GM12892 (cell line): ENCODE measurements at regions not wholly inside any gene's neighbourhood (a gene's known extent, or its start where the extent isn't known, plus 50 kb on each side); places are given as distances from the start of the nearest gene placed in this dataset.

Experiments used
- POLR2A ChIP-seq: IDR thresholded peaks from 2 replicates; pipeline ENCODE4 v1.6.1; 2011; ENCODE audit warnings: low read depth, low read length, control low read depth
- POLR2AphosphoS5 ChIP-seq: IDR thresholded peaks from 2 replicates; pipeline ENCODE4 v1.6.1; 2011; ENCODE audit warnings: low read depth, low read length, control low read depth
- TAF1 ChIP-seq: IDR thresholded peaks from 2 replicates; pipeline ENCODE4 v1.6.1; 2011; ENCODE audit warnings: low read depth, mild to moderate bottlenecking, control low read depth, low read length, borderline replicate concordance

DNA sequence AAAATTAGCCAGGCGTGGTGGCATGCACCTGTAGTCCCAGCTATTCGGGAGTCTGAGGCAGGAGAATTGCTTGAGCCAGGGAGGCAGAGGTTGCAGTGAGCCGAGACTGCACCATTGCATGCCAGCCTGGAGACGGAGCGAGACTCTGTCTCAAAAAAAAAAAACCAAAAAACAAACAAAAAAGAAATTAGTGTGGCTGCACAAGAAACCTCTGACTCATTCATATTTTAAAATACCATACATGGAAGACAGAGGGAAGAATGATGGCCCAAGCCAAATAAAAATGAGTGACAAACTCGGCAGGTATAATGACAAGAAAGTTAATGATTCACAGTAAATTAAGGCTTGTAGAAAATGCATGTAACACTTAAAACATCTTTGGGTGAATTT, 875.8 kb downstream of the EPHA4 start:
- no peak for TF ChIP-seq POLR2A
- no peak for TF ChIP-seq POLR2AphosphoS5
- TF ChIP-seq TAF1 = no peak
